ENCODE measurements at regions not wholly inside any gene's neighbourhood (a gene's known extent, or its start where the extent isn't known, plus 50 kb on each side); places are given as distances from the start of the nearest gene placed in this dataset.
"Not testable (repeated sequence)": the region's sequence is repeated elsewhere in the genome, so short reads cannot be mapped to it uniquely, and the experiment has no call there.

GRCh38 chr4:100026066-100026465, 76.0 kb upstream of the H2AZ1 start:
- DNase-seq (ENCODE audit: low spot score): no peak

GRCh38 chr4:100023800-100024199, 73.7 kb upstream of the H2AZ1 start:
- DNase-seq (ENCODE audit: low spot score): no peak

- DNase-seq (ENCODE audit: low spot score): no peak
Measured at GRCh38 chr4:100022792-100023222, 72.7 kb upstream of the H2AZ1 start.

- DNase-seq (ENCODE audit: low spot score): no peak
Measured at GRCh38 chr4:100019821-100020220, 69.7 kb upstream of the H2AZ1 start.

- DNase-seq (ENCODE audit: low spot score): no peak
Measured at GRCh38 chr4:100017637-100018310, 67.7 kb upstream of the H2AZ1 start.

GRCh38 chr4:100016191-100016590, 66.1 kb upstream of the H2AZ1 start:
- no peak for DNase-seq (ENCODE audit: low spot score)

GRCh38 chr4:100014616-100015015, 64.5 kb upstream of the H2AZ1 start:
- DNase-seq (ENCODE audit: low spot score): no peak

- DNase-seq (ENCODE audit: low spot score): no peak
Measured at GRCh38 chr4:100009490-100009889, 59.4 kb upstream of the H2AZ1 start.

- DNase-seq (ENCODE audit: low spot score): peak; percentile 56
Measured at GRCh38 chr4:100008048-100008447, 58.0 kb upstream of the H2AZ1 start.

GRCh38 chr4:100006161-100006560, 56.1 kb upstream of the H2AZ1 start:
- DNase-seq (ENCODE audit: low spot score): not testable (repeated sequence)

Data from GM03348 (cell line).